ENCODE measurements at regions not wholly inside any gene's neighbourhood (a gene's known extent, or its start where the extent isn't known, plus 50 kb on each side); places are given as distances from the start of the nearest gene placed in this dataset.

DNA sequence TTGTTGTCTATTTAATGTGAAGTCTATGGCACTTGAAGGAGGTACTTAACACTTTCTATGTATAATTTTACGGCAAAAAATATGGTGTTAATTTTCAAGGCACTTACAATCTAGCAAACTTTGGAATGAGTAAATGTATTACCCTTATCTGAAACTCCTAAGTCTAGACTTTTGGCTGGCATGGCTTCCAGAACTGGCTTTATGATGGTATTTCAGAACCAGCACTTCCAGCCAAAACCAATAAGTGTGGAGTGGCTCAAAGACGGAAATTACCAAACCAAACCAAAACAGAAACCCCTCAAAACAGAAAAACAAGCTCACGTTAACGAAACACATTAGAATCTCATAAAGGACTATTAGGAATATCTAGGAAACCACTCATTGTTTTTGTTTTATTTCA lies 205.6 kb upstream of the HAND2 start:
- Histone ChIP-seq H4K20me1 (ENCODE audit: insufficient read depth, low read length) (no peaks in the 10 kb centered on the region), H2AFZ (ENCODE audit: low read depth, low read length) (no peak overlapping the region), H3K4me2 (ENCODE audit: low read length) (no peak overlapping the region), H3K4me1 (ENCODE audit: insufficient read depth, low read length) (no peaks in the 10 kb centered on the region), H3K27ac (ENCODE audit: low read depth, low read length) (no peak overlapping the region), H3K27me3 (ENCODE audit: insufficient read depth, low read length) (no peaks in the 10 kb centered on the region), H3K36me3 (ENCODE audit: insufficient read depth, low read length) (no peaks in the 10 kb centered on the region), H3K9me3 (ENCODE audit: insufficient read depth, low read depth, low read length) (no peaks in the 10 kb centered on the region), H3K9ac (ENCODE audit: low read length) (no peak overlapping the region), H3K79me2 (ENCODE audit: insufficient read depth, low read length) (no peaks in the 10 kb centered on the region), H3K4me3 (ENCODE audit: insufficient read depth, low read depth, low read length) (no peak overlapping the region)
- no peak for FAIRE-seq
- Mint-ChIP-seq H3K27me3 (ENCODE audit: low read depth, unreplicated experiment) (no peaks in the 10 kb centered on the region), H3K27ac (ENCODE audit: unreplicated experiment) (no peak overlapping the region), H3K9me3 (ENCODE audit: unreplicated experiment) (no peaks in the 10 kb centered on the region), H3K36me3 (ENCODE audit: low read depth, unreplicated experiment) (no peaks in the 10 kb centered on the region), H3K4me1 (ENCODE audit: low read depth, unreplicated experiment) (no peaks in the 10 kb centered on the region), H3K4me3 (ENCODE audit: unreplicated experiment) (no peak overlapping the region)
- no peak for TF ChIP-seq CTCF (IDR thresholded peaks at IDR 0.05; ENCODE audit: insufficient read depth, low read depth, low read length)
- no peak for TF ChIP-seq EZH2 (IDR thresholded peaks at IDR 0.05; ENCODE audit: insufficient read depth, low read length)
- no peak for DNase-seq (ENCODE audit: low read depth)

DNA sequence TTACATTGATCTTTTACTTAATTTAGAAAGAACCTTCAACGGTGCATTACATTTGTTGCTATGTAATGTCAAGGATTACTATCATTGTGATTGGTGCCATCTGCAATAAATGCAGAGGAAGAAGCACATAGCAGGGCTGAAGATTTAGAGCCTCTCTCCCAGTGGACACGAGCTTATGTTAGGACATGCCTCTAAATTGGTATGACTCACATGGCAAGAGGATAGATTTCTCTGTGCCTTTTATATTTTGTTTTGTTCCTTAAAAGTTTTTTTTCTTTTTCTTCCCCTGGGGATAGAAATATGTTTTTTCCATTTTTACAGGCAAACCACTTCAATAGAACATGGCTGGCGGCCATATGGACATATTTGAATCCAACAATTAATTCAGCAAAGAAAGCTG lies 205.0 kb upstream of the HAND2 start:
- no peaks in the 10 kb centered on the region for H3K4me1 ChIP-seq (ENCODE audit: insufficient read depth, low read length)
- H2AFZ ChIP-seq (ENCODE audit: low read depth, low read length), result no peak overlapping the region
- no peak overlapping the region for H3K9ac ChIP-seq (ENCODE audit: low read length)
- H3K36me3 Mint-ChIP-seq (ENCODE audit: low read depth, unreplicated experiment), result no peaks in the 10 kb centered on the region
- H3K4me3 ChIP-seq (ENCODE audit: insufficient read depth, low read depth, low read length), result no peak overlapping the region
- no peak overlapping the region for H3K27ac Mint-ChIP-seq (ENCODE audit: unreplicated experiment)
- no peak for TF ChIP-seq EZH2 (IDR thresholded peaks at IDR 0.05; ENCODE audit: insufficient read depth, low read length)
- no peak for TF ChIP-seq CTCF (IDR thresholded peaks at IDR 0.05; ENCODE audit: insufficient read depth, low read depth, low read length)
- H3K9me3 Mint-ChIP-seq (ENCODE audit: unreplicated experiment), result no peaks in the 10 kb centered on the region
- H3K4me2 ChIP-seq (ENCODE audit: low read length), result no peak overlapping the region
- DNase-seq (ENCODE audit: low read depth) (no peak), FAIRE-seq (no peak)
- H3K79me2 ChIP-seq (ENCODE audit: insufficient read depth, low read length), result no peaks in the 10 kb centered on the region
- no peaks in the 10 kb centered on the region for H3K36me3 ChIP-seq (ENCODE audit: insufficient read depth, low read length)
- no peaks in the 10 kb centered on the region for H3K4me1 Mint-ChIP-seq (ENCODE audit: low read depth, unreplicated experiment)
- H3K27me3 ChIP-seq (ENCODE audit: insufficient read depth, low read length), result no peaks in the 10 kb centered on the region
- no peaks in the 10 kb centered on the region for H4K20me1 ChIP-seq (ENCODE audit: insufficient read depth, low read length)
- no peaks in the 10 kb centered on the region for H3K27me3 Mint-ChIP-seq (ENCODE audit: low read depth, unreplicated experiment)
- H3K4me3 Mint-ChIP-seq (ENCODE audit: unreplicated experiment), result no peak overlapping the region
- H3K27ac ChIP-seq (ENCODE audit: low read depth, low read length), result no peak overlapping the region
- no peaks in the 10 kb centered on the region for H3K9me3 ChIP-seq (ENCODE audit: insufficient read depth, low read depth, low read length)

GRCh38 chr4:173731257-173731656 lies 201.2 kb upstream of the HAND2 start:
- Histone ChIP-seq H2AFZ (ENCODE audit: low read depth, low read length) (no peak overlapping the region), H3K4me1 (ENCODE audit: insufficient read depth, low read length) (no peaks in the 10 kb centered on the region), H3K27me3 (ENCODE audit: insufficient read depth, low read length) (no peaks in the 10 kb centered on the region), H3K4me3 (ENCODE audit: insufficient read depth, low read depth, low read length) (no peak overlapping the region), H3K36me3 (ENCODE audit: insufficient read depth, low read length) (no peaks in the 10 kb centered on the region), H3K27ac (ENCODE audit: low read depth, low read length) (no peak overlapping the region), H3K9ac (ENCODE audit: low read length) (no peak overlapping the region), H3K9me3 (ENCODE audit: insufficient read depth, low read depth, low read length) (no peaks in the 10 kb centered on the region), H3K4me2 (ENCODE audit: low read length) (no peak overlapping the region), H4K20me1 (ENCODE audit: insufficient read depth, low read length) (no peaks in the 10 kb centered on the region), H3K79me2 (ENCODE audit: insufficient read depth, low read length) (no peaks in the 10 kb centered on the region)
- H3K9me3 Mint-ChIP-seq (ENCODE audit: unreplicated experiment), result peaks cover 2% of the 10 kb centered on the region
- no peak overlapping the region for H3K27ac Mint-ChIP-seq (ENCODE audit: unreplicated experiment)
- H3K36me3 Mint-ChIP-seq (ENCODE audit: low read depth, unreplicated experiment), result no peaks in the 10 kb centered on the region
- H3K4me1 Mint-ChIP-seq (ENCODE audit: low read depth, unreplicated experiment), result no peaks in the 10 kb centered on the region
- H3K27me3 Mint-ChIP-seq (ENCODE audit: low read depth, unreplicated experiment), result no peaks in the 10 kb centered on the region
- TF ChIP-seq CTCF (IDR thresholded peaks at IDR 0.05; ENCODE audit: insufficient read depth, low read depth, low read length), result no peak
- TF ChIP-seq EZH2 (IDR thresholded peaks at IDR 0.05; ENCODE audit: insufficient read depth, low read length), result no peak
- H3K4me3 Mint-ChIP-seq (ENCODE audit: unreplicated experiment), result no peak overlapping the region
- no peak for DNase-seq (ENCODE audit: low read depth)
- no peak for FAIRE-seq
